SK-N-SH treated with all-trans-retinoic acid at 6 μM for 48 hours (cell line): ENCODE measurements at regions not wholly inside any gene's neighbourhood (a gene's known extent, or its start where the extent isn't known, plus 50 kb on each side); places are given as distances from the start of the nearest gene placed in this dataset.

Experiments used
- ATAC-seq: fragments of 200-7000 bp; cut with Tn5 transposase; 3 replicates; pipeline ENCODE4 v1.9.1; 2020; ENCODE audit warnings: mild to moderate bottlenecking, moderate library complexity
- ARNTL ChIP-seq: fragments of 450-650 bp; formaldehyde crosslinking; IDR thresholded peaks from 2 replicates; pipeline ENCODE4 v1.5.0; 2020; ENCODE audit warnings: low read depth, mild to moderate bottlenecking, moderate library complexity, borderline replicate concordance
- BACH2 ChIP-seq: fragments of 250-450 bp; sonication (Bioruptor Pico); IDR thresholded peaks from 2 replicates; pipeline ENCODE4 v1.9.0; 2021; ENCODE audit warnings: mild to moderate bottlenecking, borderline replicate concordance
- CREB5 ChIP-seq: fragments of 250-450 bp; sonication (Bioruptor Pico); IDR thresholded peaks from 2 replicates; pipeline ENCODE4 v1.5.1; 2020; ENCODE audit warnings: low read depth, mild to moderate bottlenecking, moderate library complexity
- CSDC2 ChIP-seq: fragments of 250-450 bp; sonication (Bioruptor Pico); IDR thresholded peaks from 2 replicates; pipeline ENCODE4 v1.5.0; 2020; ENCODE audit warnings: mild to moderate bottlenecking, moderate library complexity
- CSRNP3 ChIP-seq: fragments of 250-450 bp; sonication (Bioruptor Pico); IDR thresholded peaks from 2 replicates; pipeline ENCODE4 v1.5.1; 2021; ENCODE audit warnings: mild to moderate bottlenecking, moderate library complexity
- ESRRG ChIP-seq: fragments of 250-450 bp; sonication (Bioruptor Pico); IDR thresholded peaks from 2 replicates; pipeline ENCODE4 v1.6.1; 2021; ENCODE audit warnings: mild to moderate bottlenecking
- GLIS3 ChIP-seq: fragments of 250-450 bp; sonication (Bioruptor Pico); IDR thresholded peaks from 2 replicates; pipeline ENCODE4 v1.5.0; 2020; ENCODE audit warnings: mild to moderate bottlenecking, moderate library complexity
- OSR1 ChIP-seq: fragments of 250-450 bp; sonication (Bioruptor Pico); IDR thresholded peaks from 2 replicates; pipeline ENCODE4 v1.8.0; 2022; ENCODE audit warnings: moderate library complexity, mild to moderate bottlenecking, inconsistent platforms
- PATZ1 ChIP-seq: fragments of 250-450 bp; sonication (Bioruptor Pico); IDR thresholded peaks from 2 replicates; pipeline ENCODE4 v1.8.0; 2020; ENCODE audit warnings: mild to moderate bottlenecking, moderate library complexity, borderline replicate concordance
- PPARA ChIP-seq: fragments of 250-450 bp; sonication (Bioruptor Pico); IDR thresholded peaks from 2 replicates; pipeline ENCODE4 v1.5.0; 2020; ENCODE audit warnings: mild to moderate bottlenecking, borderline replicate concordance
- RARB ChIP-seq: fragments of 250-450 bp; sonication (Bioruptor Pico); IDR thresholded peaks from 2 replicates; pipeline ENCODE4 v1.8.0; 2021; ENCODE audit warnings: mild to moderate bottlenecking, moderate library complexity
- SNAI2 ChIP-seq: fragments of 250-450 bp; sonication (Bioruptor Pico); IDR thresholded peaks from 2 replicates; pipeline ENCODE4 v1.5.0; 2020; ENCODE audit warnings: mild to moderate bottlenecking, moderate library complexity
- TCF4 ChIP-seq: fragments of 250-450 bp; sonication (Bioruptor Pico); IDR thresholded peaks from 2 replicates; pipeline ENCODE4 v1.8.0; 2021; ENCODE audit warnings: mild to moderate bottlenecking, moderate library complexity, borderline replicate concordance
- TOX ChIP-seq: fragments of 250-450 bp; sonication (Bioruptor Pico); IDR thresholded peaks from 2 replicates; pipeline ENCODE4 v1.8.0; 2021; ENCODE audit warnings: mild to moderate bottlenecking, moderate library complexity, borderline replicate concordance
- ZC3H10 ChIP-seq: fragments of 250-450 bp; sonication (Bioruptor Pico); IDR thresholded peaks from 2 replicates; pipeline ENCODE4 v1.5.1; 2021; ENCODE audit warnings: mild to moderate bottlenecking, moderate library complexity
- ZFP30 ChIP-seq: fragments of 450-650 bp; formaldehyde crosslinking; IDR thresholded peaks from 2 replicates; pipeline ENCODE4 v1.5.0; 2022; ENCODE audit warnings: mild to moderate bottlenecking, moderate library complexity
- ZNF565 ChIP-seq: fragments of 450-650 bp; formaldehyde crosslinking; conservative IDR thresholded peaks from 2 replicates; pipeline ENCODE4 v1.5.0; 2020; ENCODE audit warnings: low read depth, mild to moderate bottlenecking, moderate library complexity
- ZNF70 ChIP-seq: fragments of 450-650 bp; formaldehyde crosslinking; IDR thresholded peaks from 2 replicates; pipeline ENCODE4 v1.5.0; 2020; ENCODE audit warnings: mild to moderate bottlenecking, moderate library complexity
- ZNF8 ChIP-seq: fragments of 450-650 bp; formaldehyde crosslinking; IDR thresholded peaks from 2 replicates; pipeline ENCODE4 v1.5.0; 2020; ENCODE audit warnings: mild to moderate bottlenecking, moderate library complexity
- TF ChIP-seq, protein P1 (sequence below): fragments of 250-450 bp; sonication (Bioruptor Pico); IDR thresholded peaks from 2 replicates; pipeline ENCODE4 v1.8.0; 2021; ENCODE audit warnings: low read depth, mild to moderate bottlenecking, moderate library complexity, borderline replicate concordance
- TF ChIP-seq, protein P2 (sequence below): fragments of 250-450 bp; sonication (Bioruptor Pico); IDR thresholded peaks from 2 replicates; pipeline ENCODE4 v1.5.0; 2020; ENCODE audit warnings: mild to moderate bottlenecking, moderate library complexity

DNA sequence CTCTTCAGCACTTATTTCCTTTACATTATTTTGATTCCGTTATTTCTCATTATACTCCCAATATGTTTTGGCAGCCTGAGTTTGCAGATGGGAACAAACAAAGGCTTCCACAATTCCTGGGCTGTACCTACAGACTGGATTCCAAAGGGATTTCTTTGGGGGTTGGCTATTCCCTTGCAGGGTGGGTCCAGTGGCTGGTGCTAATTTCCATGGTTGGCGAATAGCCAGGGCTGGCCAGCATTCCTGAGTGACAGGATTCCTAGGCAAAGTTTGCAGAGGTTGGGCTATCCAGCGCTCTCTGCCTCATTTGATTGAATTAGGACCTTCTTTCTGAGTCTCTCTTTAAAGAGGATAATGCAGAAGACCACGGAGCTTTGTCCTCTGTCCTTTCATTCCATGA is 207.4 kb downstream of the MAF start (continued):
- TF ChIP-seq ZNF70 (CRISPR knock-in tag): no peak
- no peak for TF ChIP-seq SNAI2 (CRISPR knock-in tag)
- TF ChIP-seq, all 23 proteins: peak for 0

GRCh38 chr16:79392081-79392480 is 208.5 kb downstream of the MAF start:
- no peak for TF ChIP-seq RARB (CRISPR knock-in tag)
- TF ChIP-seq OSR1 (CRISPR knock-in tag): no peak
- TF ChIP-seq, protein P1, sequence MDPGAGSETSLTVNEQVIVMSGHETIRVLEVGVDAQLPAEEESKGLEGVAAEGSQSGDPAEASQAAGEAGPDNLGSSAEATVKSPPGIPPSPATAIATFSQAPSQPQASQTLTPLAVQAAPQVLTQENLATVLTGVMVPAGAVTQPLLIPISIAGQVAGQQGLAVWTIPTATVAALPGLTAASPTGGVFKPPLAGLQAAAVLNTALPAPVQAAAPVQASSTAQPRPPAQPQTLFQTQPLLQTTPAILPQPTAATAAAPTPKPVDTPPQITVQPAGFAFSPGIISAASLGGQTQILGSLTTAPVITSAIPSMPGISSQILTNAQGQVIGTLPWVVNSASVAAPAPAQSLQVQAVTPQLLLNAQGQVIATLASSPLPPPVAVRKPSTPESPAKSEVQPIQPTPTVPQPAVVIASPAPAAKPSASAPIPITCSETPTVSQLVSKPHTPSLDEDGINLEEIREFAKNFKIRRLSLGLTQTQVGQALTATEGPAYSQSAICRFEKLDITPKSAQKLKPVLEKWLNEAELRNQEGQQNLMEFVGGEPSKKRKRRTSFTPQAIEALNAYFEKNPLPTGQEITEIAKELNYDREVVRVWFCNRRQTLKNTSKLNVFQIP: no peak
- no peak for TF ChIP-seq ZNF8 (CRISPR knock-in tag)
- TF ChIP-seq ZC3H10 (CRISPR knock-in tag): no peak
- TF ChIP-seq TOX (CRISPR knock-in tag): no peak
- TF ChIP-seq SNAI2 (CRISPR knock-in tag): no peak
- TF ChIP-seq BACH2 (CRISPR knock-in tag): no peak
- no peak for TF ChIP-seq ZFP30
- TF ChIP-seq TCF4 (CRISPR knock-in tag): no peak
- no peak for TF ChIP-seq GLIS3 (CRISPR knock-in tag)
- no peak for TF ChIP-seq CSDC2 (CRISPR knock-in tag)
- TF ChIP-seq CSRNP3 (CRISPR knock-in tag): no peak
- no peak for TF ChIP-seq CREB5
- TF ChIP-seq, protein P2, sequence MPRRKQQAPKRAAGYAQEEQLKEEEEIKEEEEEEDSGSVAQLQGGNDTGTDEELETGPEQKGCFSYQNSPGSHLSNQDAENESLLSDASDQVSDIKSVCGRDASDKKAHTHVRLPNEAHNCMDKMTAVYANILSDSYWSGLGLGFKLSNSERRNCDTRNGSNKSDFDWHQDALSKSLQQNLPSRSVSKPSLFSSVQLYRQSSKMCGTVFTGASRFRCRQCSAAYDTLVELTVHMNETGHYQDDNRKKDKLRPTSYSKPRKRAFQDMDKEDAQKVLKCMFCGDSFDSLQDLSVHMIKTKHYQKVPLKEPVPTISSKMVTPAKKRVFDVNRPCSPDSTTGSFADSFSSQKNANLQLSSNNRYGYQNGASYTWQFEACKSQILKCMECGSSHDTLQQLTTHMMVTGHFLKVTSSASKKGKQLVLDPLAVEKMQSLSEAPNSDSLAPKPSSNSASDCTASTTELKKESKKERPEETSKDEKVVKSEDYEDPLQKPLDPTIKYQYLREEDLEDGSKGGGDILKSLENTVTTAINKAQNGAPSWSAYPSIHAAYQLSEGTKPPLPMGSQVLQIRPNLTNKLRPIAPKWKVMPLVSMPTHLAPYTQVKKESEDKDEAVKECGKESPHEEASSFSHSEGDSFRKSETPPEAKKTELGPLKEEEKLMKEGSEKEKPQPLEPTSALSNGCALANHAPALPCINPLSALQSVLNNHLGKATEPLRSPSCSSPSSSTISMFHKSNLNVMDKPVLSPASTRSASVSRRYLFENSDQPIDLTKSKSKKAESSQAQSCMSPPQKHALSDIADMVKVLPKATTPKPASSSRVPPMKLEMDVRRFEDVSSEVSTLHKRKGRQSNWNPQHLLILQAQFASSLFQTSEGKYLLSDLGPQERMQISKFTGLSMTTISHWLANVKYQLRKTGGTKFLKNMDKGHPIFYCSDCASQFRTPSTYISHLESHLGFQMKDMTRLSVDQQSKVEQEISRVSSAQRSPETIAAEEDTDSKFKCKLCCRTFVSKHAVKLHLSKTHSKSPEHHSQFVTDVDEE (CRISPR knock-in tag): no peak
- no peak for TF ChIP-seq PPARA
- TF ChIP-seq ESRRG (CRISPR knock-in tag): no peak
- no peak for TF ChIP-seq ARNTL (CRISPR knock-in tag)
- TF ChIP-seq ZNF565 (CRISPR knock-in tag): no peak
- TF ChIP-seq, all 23 proteins: peak for 0
- no peak for ATAC-seq

DNA sequence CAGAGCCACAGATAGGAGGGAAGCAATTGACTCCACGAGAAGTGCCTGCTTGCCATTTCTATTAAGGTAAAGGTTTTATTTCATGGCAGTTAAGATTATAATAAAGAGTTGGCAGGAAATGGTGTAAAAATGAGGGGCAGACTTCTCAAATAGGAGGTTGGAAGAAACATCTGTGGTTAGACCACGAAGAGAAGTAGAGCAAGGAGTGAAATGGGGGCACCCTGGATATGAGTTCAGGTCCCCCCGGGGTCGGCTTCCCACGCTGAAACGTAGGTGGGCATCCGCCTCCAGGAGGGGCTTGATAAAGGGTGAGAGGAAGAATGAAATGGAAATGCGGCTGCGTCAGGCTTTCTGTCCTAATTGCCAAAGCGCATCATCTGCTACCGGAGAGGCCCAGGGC is 209.1 kb downstream of the MAF start:
- ATAC-seq: no peak
- TF ChIP-seq ZNF70 (CRISPR knock-in tag): no peak
- TF ChIP-seq ESRRG (CRISPR knock-in tag): no peak
- no peak for TF ChIP-seq TOX (CRISPR knock-in tag)
- no peak for TF ChIP-seq OSR1 (CRISPR knock-in tag)
- TF ChIP-seq, protein P1: no peak
- TF ChIP-seq ARNTL (CRISPR knock-in tag): no peak
- TF ChIP-seq CSRNP3 (CRISPR knock-in tag): no peak
- no peak for TF ChIP-seq CSDC2 (CRISPR knock-in tag)
- TF ChIP-seq PATZ1 (CRISPR knock-in tag): no peak
- TF ChIP-seq ZFP30: no peak
- TF ChIP-seq PPARA: no peak
- no peak for TF ChIP-seq ZNF565 (CRISPR knock-in tag)
- TF ChIP-seq RARB (CRISPR knock-in tag): no peak
